WTC11 (cell line): ENCODE measurements at regions not wholly inside any gene's neighbourhood (a gene's known extent, or its start where the extent isn't known, plus 50 kb on each side); places are given as distances from the start of the nearest gene placed in this dataset.

Experiments used
- ATAC-seq: fragments of 200-7000 bp; cut with Tn5 transposase; 2 replicates; pipeline ENCODE4 v1.10.0; 2021; ENCODE audit warnings: mild to moderate bottlenecking, moderate library complexity
- CTCF ChIA-PET: fragments of 300-600 bp; sonication (Branson Sonifier 250); formaldehyde crosslinking; loops from one replicate; lab custom pipeline; 2021; ENCODE audit warnings: antibody characterized with exemption; lab: Charles Lee
- POLR2A ChIA-PET: fragments of 350-600 bp; sonication (Branson Sonifier 250); formaldehyde crosslinking; loops from one replicate; lab custom pipeline; 2021; ENCODE audit warnings: antibody characterized with exemption; lab: Charles Lee
- DNase-seq: peaks from one replicate; pipeline ENCODE4 v3.0.0; 2021; ENCODE audit warnings: low spot score
- H3K27ac Mint-ChIP-seq: 2 replicates; pipeline ENCODE4 v1.8.0; 2021; ENCODE audit warnings: mixed read lengths
- H3K27me3 Mint-ChIP-seq: 2 replicates; pipeline ENCODE4 v1.8.0; 2021; ENCODE audit warnings: low read depth, mild to moderate bottlenecking, moderate library complexity, mixed read lengths
- H3K36me3 Mint-ChIP-seq: 2 replicates; pipeline ENCODE4 v1.8.0; 2021; ENCODE audit warnings: mixed read lengths
- H3K4me1 Mint-ChIP-seq: 2 replicates; pipeline ENCODE4 v1.8.0; 2022; ENCODE audit warnings: mixed read lengths
- H3K4me3 Mint-ChIP-seq: 2 replicates; pipeline ENCODE4 v1.8.0; 2021; ENCODE audit warnings: mild to moderate bottlenecking, moderate library complexity, mixed read lengths
- H3K9me3 Mint-ChIP-seq: 2 replicates; pipeline ENCODE4 v1.8.0; 2021; ENCODE audit warnings: mixed read lengths
- ATF1 ChIP-seq: sonication (generic); formaldehyde crosslinking; IDR thresholded peaks from 2 replicates; pipeline ENCODE4 v1.8.1; 2023; ENCODE audit warnings: mild to moderate bottlenecking, moderate library complexity, missing genetic modification reagents
- CDX4 ChIP-seq: fragments of 250-450 bp; sonication (Bioruptor Pico); IDR thresholded peaks from 2 replicates; pipeline ENCODE4 v1.9.0; 2021; ENCODE audit warnings: moderate library complexity, mild to moderate bottlenecking, inconsistent platforms, borderline replicate concordance
- E2F5 ChIP-seq: sonication (generic); formaldehyde crosslinking; IDR thresholded peaks from 2 replicates; pipeline ENCODE4 v1.8.1; 2022; ENCODE audit warnings: mild to moderate bottlenecking, moderate library complexity, missing genetic modification reagents
- FOXJ3 ChIP-seq: sonication (generic); formaldehyde crosslinking; IDR thresholded peaks from 2 replicates; pipeline ENCODE4 v1.9.0; 2021; ENCODE audit warnings: missing genetic modification reagents, mild to moderate bottlenecking, borderline replicate concordance
- GABPB1 ChIP-seq: sonication (generic); formaldehyde crosslinking; IDR thresholded peaks from 2 replicates; pipeline ENCODE4 v1.8.1; 2023; ENCODE audit warnings: mild to moderate bottlenecking, missing genetic modification reagents
- GTF2I ChIP-seq: fragments of 250-450 bp; sonication (Bioruptor Pico); conservative IDR thresholded peaks from 2 replicates; pipeline ENCODE4 v1.4.0; 2021; ENCODE audit warnings: mild to moderate bottlenecking
- IRF2 ChIP-seq: sonication (generic); formaldehyde crosslinking; IDR thresholded peaks from 2 replicates; pipeline ENCODE4 v1.8.0; 2022; ENCODE audit warnings: low read depth, missing genetic modification reagents, borderline replicate concordance
- KAT7 ChIP-seq: sonication (generic); formaldehyde crosslinking; IDR thresholded peaks from 2 replicates; pipeline ENCODE4 v1.8.1; 2023; ENCODE audit warnings: missing genetic modification reagents, mild to moderate bottlenecking, borderline replicate concordance
- MAX ChIP-seq: sonication (generic); formaldehyde crosslinking; IDR thresholded peaks from 2 replicates; pipeline ENCODE4 v1.8.0; 2022; ENCODE audit warnings: mild to moderate bottlenecking, missing genetic modification reagents
- MLX ChIP-seq: sonication (generic); formaldehyde crosslinking; IDR thresholded peaks from 2 replicates; pipeline ENCODE4 v1.8.1; 2023; ENCODE audit warnings: mild to moderate bottlenecking, missing genetic modification reagents, moderate library complexity
- NFATC4 ChIP-seq: fragments of 250-450 bp; sonication (Bioruptor Pico); IDR thresholded peaks from 2 replicates; pipeline ENCODE4 v1.9.0; 2021; ENCODE audit warnings: mild to moderate bottlenecking
- OVOL2 ChIP-seq: fragments of 250-450 bp; sonication (Bioruptor Pico); IDR thresholded peaks from 2 replicates; pipeline ENCODE4 v1.9.0; 2021; ENCODE audit warnings: mild to moderate bottlenecking, borderline replicate concordance
- TCF7 ChIP-seq: sonication (generic); formaldehyde crosslinking; IDR thresholded peaks from 2 replicates; pipeline ENCODE4 v1.8.0; 2022; ENCODE audit warnings: mild to moderate bottlenecking, low read depth, missing genetic modification reagents, moderate library complexity
- TEAD4 ChIP-seq: sonication (generic); formaldehyde crosslinking; IDR thresholded peaks from 2 replicates; pipeline ENCODE4 v1.8.0; 2022; ENCODE audit warnings: mild to moderate bottlenecking, missing genetic modification reagents
- ZNF121 ChIP-seq: sonication (generic); formaldehyde crosslinking; IDR thresholded peaks from 2 replicates; pipeline ENCODE4 v1.8.0; 2023; ENCODE audit warnings: missing genetic modification reagents
- ZNF219 ChIP-seq: sonication (generic); formaldehyde crosslinking; IDR thresholded peaks from 2 replicates; pipeline ENCODE4 v1.8.0; 2023; ENCODE audit warnings: missing genetic modification reagents, mild to moderate bottlenecking, borderline replicate concordance
- ZNF263 ChIP-seq: sonication (generic); formaldehyde crosslinking; IDR thresholded peaks from 2 replicates; pipeline ENCODE4 v1.8.1; 2022; ENCODE audit warnings: low read depth, mild to moderate bottlenecking, moderate library complexity, missing genetic modification reagents
- ZNF671 ChIP-seq: fragments of 250-450 bp; sonication (Bioruptor Pico); IDR thresholded peaks from 2 replicates; pipeline ENCODE4 v1.8.0; 2021; ENCODE audit warnings: mild to moderate bottlenecking
- TF ChIP-seq, protein P1 (sequence below): fragments of 250-450 bp; sonication (Bioruptor Pico); IDR thresholded peaks from 2 replicates; pipeline ENCODE4 v1.9.0; 2021; ENCODE audit warnings: mild to moderate bottlenecking
- TF ChIP-seq, protein P2 (sequence below): sonication (generic); formaldehyde crosslinking; IDR thresholded peaks from 2 replicates; pipeline ENCODE4 v1.8.1; 2023; ENCODE audit warnings: mild to moderate bottlenecking, moderate library complexity, missing genetic modification reagents
- TF ChIP-seq, protein P3 (sequence below): sonication (generic); formaldehyde crosslinking; IDR thresholded peaks from 2 replicates; pipeline ENCODE4 v1.8.0; 2023; ENCODE audit warnings: mild to moderate bottlenecking, missing genetic modification reagents
- TF ChIP-seq, protein P4 (sequence below): fragments of 200-600 bp; IDR thresholded peaks from 2 replicates; pipeline ENCODE4 v1.8.0; 2022; ENCODE audit warnings: antibody characterized with exemption

DNA sequence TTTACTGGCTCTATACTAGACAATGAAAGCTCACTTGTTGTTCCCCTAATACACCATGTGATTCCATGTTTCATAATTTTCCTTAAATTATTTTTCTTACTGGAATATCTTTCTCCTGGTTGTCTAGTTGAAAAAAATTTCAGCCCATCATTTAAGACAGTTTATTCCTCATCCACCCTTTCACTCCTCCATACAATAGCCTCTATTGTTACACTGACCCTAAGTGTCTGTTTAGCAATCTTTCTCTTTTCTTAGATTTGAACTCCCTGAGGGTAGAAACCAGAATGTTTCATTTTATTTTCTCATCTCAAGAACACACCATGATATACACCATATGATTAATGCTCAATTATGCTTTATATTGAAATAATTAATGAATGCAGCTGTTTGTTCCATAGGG is 413.4 kb upstream of the ITGA1 start:
- POLR2A ChIA-PET = no interaction called here
- no peaks in the 10 kb centered on the region for H3K4me1 Mint-ChIP-seq
- CTCF ChIA-PET = no interaction called here
- no peak overlapping the region for H3K4me3 Mint-ChIP-seq
- ATAC-seq = no peak
- no peak for TF ChIP-seq MLX (CRISPR knock-in tag)
- TF ChIP-seq ZNF263 (CRISPR knock-in tag) = no peak
- no peak for TF ChIP-seq KAT7 (CRISPR knock-in tag)
- TF ChIP-seq, protein P1, sequence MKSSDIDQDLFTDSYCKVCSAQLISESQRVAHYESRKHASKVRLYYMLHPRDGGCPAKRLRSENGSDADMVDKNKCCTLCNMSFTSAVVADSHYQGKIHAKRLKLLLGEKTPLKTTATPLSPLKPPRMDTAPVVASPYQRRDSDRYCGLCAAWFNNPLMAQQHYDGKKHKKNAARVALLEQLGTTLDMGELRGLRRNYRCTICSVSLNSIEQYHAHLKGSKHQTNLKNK = no peak
- TF ChIP-seq ZNF121 (CRISPR knock-in tag) = no peak
- TF ChIP-seq, protein P2, sequence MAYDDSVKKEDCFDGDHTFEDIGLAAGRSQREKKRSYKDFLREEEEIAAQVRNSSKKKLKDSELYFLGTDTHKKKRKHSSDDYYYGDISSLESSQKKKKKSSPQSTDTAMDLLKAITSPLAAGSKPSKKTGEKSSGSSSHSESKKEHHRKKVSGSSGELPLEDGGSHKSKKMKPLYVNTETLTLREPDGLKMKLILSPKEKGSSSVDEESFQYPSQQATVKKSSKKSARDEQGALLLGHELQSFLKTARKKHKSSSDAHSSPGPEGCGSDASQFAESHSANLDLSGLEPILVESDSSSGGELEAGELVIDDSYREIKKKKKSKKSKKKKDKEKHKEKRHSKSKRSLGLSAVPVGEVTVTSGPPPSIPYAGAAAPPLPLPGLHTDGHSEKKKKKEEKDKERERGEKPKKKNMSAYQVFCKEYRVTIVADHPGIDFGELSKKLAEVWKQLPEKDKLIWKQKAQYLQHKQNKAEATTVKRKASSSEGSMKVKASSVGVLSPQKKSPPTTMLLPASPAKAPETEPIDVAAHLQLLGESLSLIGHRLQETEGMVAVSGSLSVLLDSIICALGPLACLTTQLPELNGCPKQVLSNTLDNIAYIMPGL = no peak
- TF ChIP-seq ZNF219 (CRISPR knock-in tag) = no peak
- H3K27me3 Mint-ChIP-seq = no peaks in the 10 kb centered on the region
- no peak overlapping the region for H3K27ac Mint-ChIP-seq
- no peak for DNase-seq
- H3K9me3 Mint-ChIP-seq = no peaks in the 10 kb centered on the region
- H3K36me3 Mint-ChIP-seq = no peaks in the 10 kb centered on the region

DNA sequence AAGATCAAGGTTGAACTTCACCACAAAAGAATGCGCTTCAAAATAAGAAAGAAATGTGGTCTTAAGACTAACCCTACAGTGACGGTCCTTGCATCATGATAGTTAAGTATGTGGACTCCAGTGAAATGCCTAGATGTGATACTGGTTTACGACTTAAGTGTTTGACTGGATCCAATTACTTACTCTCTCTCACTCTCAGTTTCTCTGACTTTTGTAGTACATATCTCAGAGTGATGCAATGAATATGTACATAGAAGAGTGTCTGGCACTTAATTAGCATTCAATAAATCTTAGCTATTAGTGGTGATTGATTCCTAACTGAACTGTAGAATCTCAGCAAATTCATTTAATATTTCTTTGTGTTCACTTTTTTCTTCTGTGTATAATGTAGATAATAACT is 411.7 kb upstream of the ITGA1 start:
- ChIA-PET CTCF (no interaction called here), POLR2A (no interaction called here)
- no peaks in the 10 kb centered on the region for H3K4me1 Mint-ChIP-seq
- H3K4me3 Mint-ChIP-seq = no peak overlapping the region
- H3K9me3 Mint-ChIP-seq = peaks cover 13% of the 10 kb centered on the region
- H3K36me3 Mint-ChIP-seq = no peaks in the 10 kb centered on the region
- TF ChIP-seq MLX (CRISPR knock-in tag) = no peak
- no peak for TF ChIP-seq ATF1 (CRISPR knock-in tag)
- TF ChIP-seq TCF7 (CRISPR knock-in tag) = no peak
- H3K27ac Mint-ChIP-seq = no peak overlapping the region
- ATAC-seq (no peak), DNase-seq (no peak)
- no peaks in the 10 kb centered on the region for H3K27me3 Mint-ChIP-seq

GRCh38 chr5:52376592-52376991 is 411.1 kb upstream of the ITGA1 start:
- Mint-ChIP-seq H3K27ac (no peak overlapping the region), H3K9me3 (peaks cover 17% of the 10 kb centered on the region), H3K4me3 (no peak overlapping the region), H3K36me3 (no peaks in the 10 kb centered on the region), H3K27me3 (no peaks in the 10 kb centered on the region), H3K4me1 (no peaks in the 10 kb centered on the region)
- ChIA-PET CTCF (no interaction called here), POLR2A (no interaction called here)
- DNase-seq (no peak), ATAC-seq (no peak)
- TF ChIP-seq CDX4 (CRISPR knock-in tag) (no peak), OVOL2 (CRISPR knock-in tag) (no peak), MAX (CRISPR knock-in tag) (no peak), E2F5 (CRISPR knock-in tag) (no peak), GABPB1 (CRISPR knock-in tag) (no peak), FOXJ3 (CRISPR knock-in tag) (no peak), ZNF671 (no peak), GTF2I (CRISPR knock-in tag) (no peak), IRF2 (CRISPR knock-in tag) (no peak), TEAD4 (CRISPR knock-in tag) (no peak), NFATC4 (no peak)
- TF ChIP-seq, protein P3, sequence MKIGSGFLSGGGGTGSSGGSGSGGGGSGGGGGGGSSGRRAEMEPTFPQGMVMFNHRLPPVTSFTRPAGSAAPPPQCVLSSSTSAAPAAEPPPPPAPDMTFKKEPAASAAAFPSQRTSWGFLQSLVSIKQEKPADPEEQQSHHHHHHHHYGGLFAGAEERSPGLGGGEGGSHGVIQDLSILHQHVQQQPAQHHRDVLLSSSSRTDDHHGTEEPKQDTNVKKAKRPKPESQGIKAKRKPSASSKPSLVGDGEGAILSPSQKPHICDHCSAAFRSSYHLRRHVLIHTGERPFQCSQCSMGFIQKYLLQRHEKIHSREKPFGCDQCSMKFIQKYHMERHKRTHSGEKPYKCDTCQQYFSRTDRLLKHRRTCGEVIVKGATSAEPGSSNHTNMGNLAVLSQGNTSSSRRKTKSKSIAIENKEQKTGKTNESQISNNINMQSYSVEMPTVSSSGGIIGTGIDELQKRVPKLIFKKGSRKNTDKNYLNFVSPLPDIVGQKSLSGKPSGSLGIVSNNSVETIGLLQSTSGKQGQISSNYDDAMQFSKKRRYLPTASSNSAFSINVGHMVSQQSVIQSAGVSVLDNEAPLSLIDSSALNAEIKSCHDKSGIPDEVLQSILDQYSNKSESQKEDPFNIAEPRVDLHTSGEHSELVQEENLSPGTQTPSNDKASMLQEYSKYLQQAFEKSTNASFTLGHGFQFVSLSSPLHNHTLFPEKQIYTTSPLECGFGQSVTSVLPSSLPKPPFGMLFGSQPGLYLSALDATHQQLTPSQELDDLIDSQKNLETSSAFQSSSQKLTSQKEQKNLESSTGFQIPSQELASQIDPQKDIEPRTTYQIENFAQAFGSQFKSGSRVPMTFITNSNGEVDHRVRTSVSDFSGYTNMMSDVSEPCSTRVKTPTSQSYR (CRISPR knock-in tag) = no peak
- TF ChIP-seq, protein P1 = no peak
- TF ChIP-seq, protein P4, sequence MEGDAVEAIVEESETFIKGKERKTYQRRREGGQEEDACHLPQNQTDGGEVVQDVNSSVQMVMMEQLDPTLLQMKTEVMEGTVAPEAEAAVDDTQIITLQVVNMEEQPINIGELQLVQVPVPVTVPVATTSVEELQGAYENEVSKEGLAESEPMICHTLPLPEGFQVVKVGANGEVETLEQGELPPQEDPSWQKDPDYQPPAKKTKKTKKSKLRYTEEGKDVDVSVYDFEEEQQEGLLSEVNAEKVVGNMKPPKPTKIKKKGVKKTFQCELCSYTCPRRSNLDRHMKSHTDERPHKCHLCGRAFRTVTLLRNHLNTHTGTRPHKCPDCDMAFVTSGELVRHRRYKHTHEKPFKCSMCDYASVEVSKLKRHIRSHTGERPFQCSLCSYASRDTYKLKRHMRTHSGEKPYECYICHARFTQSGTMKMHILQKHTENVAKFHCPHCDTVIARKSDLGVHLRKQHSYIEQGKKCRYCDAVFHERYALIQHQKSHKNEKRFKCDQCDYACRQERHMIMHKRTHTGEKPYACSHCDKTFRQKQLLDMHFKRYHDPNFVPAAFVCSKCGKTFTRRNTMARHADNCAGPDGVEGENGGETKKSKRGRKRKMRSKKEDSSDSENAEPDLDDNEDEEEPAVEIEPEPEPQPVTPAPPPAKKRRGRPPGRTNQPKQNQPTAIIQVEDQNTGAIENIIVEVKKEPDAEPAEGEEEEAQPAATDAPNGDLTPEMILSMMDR = no peak
